IMR-90 (cell line): ENCODE measurements at regions not wholly inside any gene's neighbourhood (a gene's known extent, or its start where the extent isn't known, plus 50 kb on each side); places are given as distances from the start of the nearest gene placed in this dataset.

Source experiments
- ATAC-seq: fragments of 200-7000 bp; cut with Tn5 transposase; 2 replicates; pipeline ENCODE4 v1.9.1; 2020; ENCODE audit warnings: low read depth, mild to moderate bottlenecking, moderate library complexity
- BruUV-seq: library from RNA; stranded (reverse); fragments of 400-500 nt; replicated peaks from 2 replicates; lab custom pipeline; 2021; lab: Mats Ljungman, UMichigan
- CTCF ChIA-PET: fragments of 300-600 bp; formaldehyde crosslinking; extraction: SDS; loops from one replicate; lab custom pipeline; 2021; ENCODE audit warnings: antibody characterized with exemption; lab: Yijun Ruan, JAX
- POLR2A ChIA-PET: fragments of 300-600 bp; sonication (Branson Sonifier 250); formaldehyde crosslinking; loops from one replicate; lab custom pipeline; 2022; ENCODE audit warnings: antibody characterized with exemption; ENCODE audit not compliant: unreplicated experiment; lab: Charles Lee
- DNase-seq: peaks from one replicate; pipeline ENCODE4 v3.0.0; 2013
- H2AFZ ChIP-seq: replicated peaks from 2 replicates; pipeline ENCODE3; 2013; ENCODE audit warnings: low read length, mild to moderate bottlenecking; ENCODE audit not compliant: poor library complexity
- H2AK5ac ChIP-seq: 2 replicates; pipeline ENCODE4 v1.6.1; 2013; ENCODE audit warnings: low read depth, low read length, inconsistent platforms
- H2AK9ac ChIP-seq: replicated peaks from 2 replicates; pipeline ENCODE3; 2013; ENCODE audit warnings: mild to moderate bottlenecking, low read depth, low read length, moderate library complexity; ENCODE audit not compliant: poor library complexity
- H2BK120ac ChIP-seq: 2 replicates; pipeline ENCODE4 v1.6.1; 2013; ENCODE audit warnings: low read depth, low read length, inconsistent platforms
- H2BK15ac ChIP-seq: 3 replicates; pipeline ENCODE4 v1.6.1; 2013; ENCODE audit warnings: low read depth, low read length, inconsistent platforms
- H2BK20ac ChIP-seq: 2 replicates; pipeline ENCODE4 v1.6.1; 2013; ENCODE audit warnings: low read depth, mild to moderate bottlenecking, inconsistent platforms, low read length, moderate library complexity
- H2BK5ac ChIP-seq: 2 replicates; pipeline ENCODE4 v1.6.1; 2013; ENCODE audit warnings: mild to moderate bottlenecking, low read depth, low read length, inconsistent platforms; ENCODE audit not compliant: poor library complexity, severe bottlenecking
- H3K14ac ChIP-seq: replicated peaks from 2 replicates; pipeline ENCODE4 v1.6.1; 2013; ENCODE audit warnings: low read depth, low read length, inconsistent platforms
- H3K18ac ChIP-seq: 2 replicates; pipeline ENCODE4 v1.6.1; 2013; ENCODE audit warnings: low read depth, low read length, control low read depth
- H3K23ac ChIP-seq: 2 replicates; pipeline ENCODE4 v1.6.1; 2013; ENCODE audit warnings: low read depth, low read length, inconsistent platforms
- H3K27ac ChIP-seq: 2 replicates; pipeline ENCODE4 v1.5.1; 2013; ENCODE audit warnings: mild to moderate bottlenecking, control low read depth, low read length; ENCODE audit not compliant: insufficient read depth
- H3K27me3 ChIP-seq: 2 replicates; pipeline ENCODE4 v1.6.1; 2013; ENCODE audit warnings: low read length; ENCODE audit not compliant: control insufficient read depth, insufficient read depth
- H3K36me3 ChIP-seq: 2 replicates; pipeline ENCODE4 v1.6.1; 2013; ENCODE audit warnings: low read length, mixed read lengths; ENCODE audit not compliant: control insufficient read depth, insufficient read depth
- H3K4ac ChIP-seq: 2 replicates; pipeline ENCODE4 v1.6.1; 2013; ENCODE audit warnings: low read depth, low read length, inconsistent platforms
- H3K4me1 ChIP-seq: 2 replicates; pipeline ENCODE4 v1.6.1; 2013; ENCODE audit warnings: low read length, mixed read lengths; ENCODE audit not compliant: control insufficient read depth, insufficient read depth
- H3K4me2 ChIP-seq: 2 replicates; pipeline ENCODE4 v1.6.1; 2013; ENCODE audit warnings: low read depth, mild to moderate bottlenecking, control low read depth, low read length, moderate library complexity
- H3K4me3 ChIP-seq: 2 replicates; pipeline ENCODE4 v1.5.1; 2013; ENCODE audit warnings: low read depth, mild to moderate bottlenecking, control low read depth, low read length, moderate library complexity; ENCODE audit not compliant: insufficient read depth
- H3K56ac ChIP-seq: 2 replicates; pipeline ENCODE4 v1.6.1; 2013; ENCODE audit warnings: low read length, inconsistent platforms; ENCODE audit not compliant: insufficient read depth; ENCODE audit errors: extremely low read depth
- H3K79me1 ChIP-seq, 2 experiments: 2 replicates each; pipeline ENCODE4 v1.6.1; 2013; ENCODE audit warnings: low read length in 2 of 2, inconsistent platforms in 1 of 2, low read depth in 1 of 2
- H3K9ac ChIP-seq: 2 replicates; pipeline ENCODE4 v1.6.1; 2013; ENCODE audit warnings: low read depth, low read length, control low read depth
- H3K9me1 ChIP-seq: 2 replicates; pipeline ENCODE4 v1.6.1; 2013; ENCODE audit warnings: low read length, inconsistent platforms; ENCODE audit not compliant: insufficient read depth
- H3K9me3 ChIP-seq: 2 replicates; pipeline ENCODE4 v1.6.1; 2013; ENCODE audit warnings: low read length; ENCODE audit not compliant: control insufficient read depth, insufficient read depth
- H4K20me1 ChIP-seq: 2 replicates; pipeline ENCODE4 v1.6.1; 2013; ENCODE audit warnings: low read length, inconsistent platforms; ENCODE audit not compliant: insufficient read depth
- H4K5ac ChIP-seq: 2 replicates; pipeline ENCODE4 v1.6.1; 2013; ENCODE audit warnings: mild to moderate bottlenecking, low read depth, low read length, control low read depth
- H4K8ac ChIP-seq, 2 experiments: 2 replicates each; pipeline ENCODE4 v1.6.1; 2013; ENCODE audit warnings: low read depth in 2 of 2, low read length in 2 of 2, control low read depth in 1 of 2, inconsistent platforms in 1 of 2
- H4K91ac ChIP-seq: 2 replicates; pipeline ENCODE4 v1.6.1; 2013; ENCODE audit warnings: low read depth, low read length, inconsistent platforms; ENCODE audit not compliant: insufficient read depth
- CTCF ChIP-seq: conservative IDR thresholded peaks from 2 replicates; pipeline ENCODE4 v1.5.1; 2012; ENCODE audit warnings: mild to moderate bottlenecking, low read depth, low read length, improper control_type of control experiment
- ELK1 ChIP-seq: fragments of 150-350 bp; IDR thresholded peaks from 2 replicates; pipeline ENCODE4 v1.6.1; 2016; ENCODE audit warnings: low read depth, mild to moderate bottlenecking, low read length, moderate library complexity, borderline replicate concordance
- FOS ChIP-seq: fragments of 150-350 bp; IDR thresholded peaks from 2 replicates; pipeline ENCODE4 v1.6.1; 2016; ENCODE audit warnings: low read depth, low read length
- MAFK ChIP-seq: IDR thresholded peaks from 2 replicates; pipeline ENCODE4 v1.6.1; 2012; ENCODE audit warnings: low read depth, low read length, improper control_type of control experiment
- MAZ ChIP-seq: IDR thresholded peaks from 2 replicates; pipeline ENCODE4 v1.6.1; 2012; ENCODE audit warnings: low read depth, mild to moderate bottlenecking, low read length, improper control_type of control experiment, moderate library complexity, borderline replicate concordance
- MXI1 ChIP-seq: IDR thresholded peaks from 2 replicates; pipeline ENCODE4 v1.6.1; 2012; ENCODE audit warnings: low read depth, mild to moderate bottlenecking, low read length, moderate library complexity, borderline replicate concordance
- NFE2L2 ChIP-seq: fragments of 150-350 bp; IDR thresholded peaks from 2 replicates; pipeline ENCODE4 v1.6.1; 2016; ENCODE audit warnings: low read depth, mild to moderate bottlenecking, low read length
- POLR2A ChIP-seq: IDR thresholded peaks from 2 replicates; pipeline ENCODE4 v1.6.1; 2012; ENCODE audit warnings: mild to moderate bottlenecking, low read depth, low read length
- RAD21 ChIP-seq: IDR thresholded peaks from 2 replicates; pipeline ENCODE4 v1.6.1; 2012; ENCODE audit warnings: low read length, improper control_type of control experiment
- RCOR1 ChIP-seq: IDR thresholded peaks from 2 replicates; pipeline ENCODE4 v1.6.1; 2012; ENCODE audit warnings: mild to moderate bottlenecking, low read length, improper control_type of control experiment; ENCODE audit not compliant: insufficient replicate concordance
- RFX5 ChIP-seq: IDR thresholded peaks from 2 replicates; pipeline ENCODE4 v1.8.0; 2012; ENCODE audit warnings: low read depth, mild to moderate bottlenecking, low read length, moderate library complexity
- SMC3 ChIP-seq: fragments of 150-350 bp; IDR thresholded peaks from 2 replicates; pipeline ENCODE4 v1.6.1; 2016; ENCODE audit warnings: low read depth, mild to moderate bottlenecking, antibody characterized with exemption, low read length, moderate library complexity
- USF2 ChIP-seq: fragments of 150-350 bp; IDR thresholded peaks from 2 replicates; pipeline ENCODE4 v1.6.1; 2017; ENCODE audit warnings: mild to moderate bottlenecking, antibody characterized with exemption, low read length, low read depth
- WGBS, 2 experiments: methylation state at CpG; one replicate each; pipeline versions ENCODE4 v1.1.5 to v1.1.7; 2013; ENCODE audit warnings: missing lambda C conversion rate in 2 of 2; ENCODE audit not compliant: insufficient read length in 1 of 2; ENCODE audit errors: extremely low coverage in 2 of 2; 5-methylcytosine and 5-hydroxymethylcytosine counted together
- dilution Hi-C: fragments of 300-500 bp; cut with HindIII; formaldehyde crosslinking; loops from one replicate; pipeline ENCODE4 v1.14.3; 2018; ENCODE audit warnings: low sequenced_read_pairs; ENCODE audit not compliant: unreplicated experiment
- in situ Hi-C: fragments of 300-500 bp; cut with MboI; formaldehyde crosslinking; loops from 3 replicates; pipeline ENCODE4 v1.14.3; 2019; ENCODE audit warnings: low sequenced_read_pairs, inconsistent platforms, mixed read lengths
- intact Hi-C: fragments of 100-400 bp; cut with micrococcal nuclease; formaldehyde crosslinking; loops from 2 replicates; pipeline ENCODE4 v1.10.0; 2022

- DNase-seq, result no peak
- ChIA-PET POLR2A (no interaction called here), CTCF (no interaction called here)
- Histone ChIP-seq H2AFZ (no peak overlapping the region), H3K56ac (no peak overlapping the region), H4K5ac (no peak overlapping the region), H3K14ac (no peak overlapping the region), H2AK9ac (no peak overlapping the region), H2BK20ac (no peak overlapping the region), H3K4me2 (no peak overlapping the region), H3K4me3 (no peak overlapping the region), H3K27me3 (no peaks in the 10 kb centered on the region), H3K36me3 (no peaks in the 10 kb centered on the region), H3K4me1 (no peaks in the 10 kb centered on the region), H3K27ac (no peak overlapping the region), H2BK15ac (no peak overlapping the region), H4K8ac (no peak overlapping the region), H2AK5ac (no peak overlapping the region), H3K23ac (no peak overlapping the region), H2BK120ac (no peak overlapping the region), H4K20me1 (no peaks in the 10 kb centered on the region), H3K18ac (no peak overlapping the region), H3K9me3 (no peaks in the 10 kb centered on the region), H3K9ac (no peak overlapping the region), H3K79me1 (no peaks in the 10 kb centered on the region), H4K91ac (no peak overlapping the region), H2BK5ac (no peak overlapping the region), H3K4ac (no peak overlapping the region), H3K9me1 (no peaks in the 10 kb centered on the region)
- dilution Hi-C loops (no loop called here), in situ Hi-C loops (no loop called here), intact Hi-C loops (no loop called here)
- no peak for ATAC-seq
- WGBS, 2 experiments, result no CpG with 5 or more reads among the region's 3 CpGs
- no TSS peak for BruUV-seq
- TF ChIP-seq RAD21 (no peak), NFE2L2 (no peak), SMC3 (no peak), RCOR1 (no peak), POLR2A (no peak), MXI1 (no peak), RFX5 (no peak), MAFK (no peak), CTCF (no peak), MAZ (no peak), ELK1 (no peak), USF2 (no peak), FOS (no peak)
Observed at GRCh38 chr2:123901256-123901655, 123.8 kb upstream of the CNTNAP5 start.
